HEK293 (cell line): ENCODE measurements at regions not wholly inside any gene's neighbourhood (a gene's known extent, or its start where the extent isn't known, plus 50 kb on each side); places are given as distances from the start of the nearest gene placed in this dataset.

Source experiments
- SP3 ChIP-seq: fragments of 450-650 bp; formaldehyde crosslinking; IDR thresholded peaks from 2 replicates; pipeline ENCODE4 v1.5.1; 2016; ENCODE audit warnings: missing biosample characterization, missing genetic modification characterization
- TCF7L2 ChIP-seq: IDR thresholded peaks from 2 replicates; pipeline ENCODE4 v1.6.1; 2011; ENCODE audit warnings: low read depth, mild to moderate bottlenecking, inconsistent platforms, low read length, moderate library complexity, borderline replicate concordance
- ZBTB48 ChIP-seq: fragments of 450-650 bp; formaldehyde crosslinking; IDR thresholded peaks from 2 replicates; pipeline ENCODE4 v1.5.1; 2016; ENCODE audit warnings: missing biosample characterization, missing genetic modification characterization
- ZBTB8A ChIP-seq: fragments of 450-650 bp; formaldehyde crosslinking; IDR thresholded peaks from 2 replicates; pipeline ENCODE4 v1.5.1; 2016; ENCODE audit warnings: missing biosample characterization, missing genetic modification characterization
- ZNF10 ChIP-seq: fragments of 450-650 bp; formaldehyde crosslinking; IDR thresholded peaks from 2 replicates; pipeline ENCODE4 v1.5.1; 2017; ENCODE audit warnings: missing biosample characterization, missing genetic modification characterization
- ZNF19 ChIP-seq: fragments of 450-650 bp; formaldehyde crosslinking; IDR thresholded peaks from 2 replicates; pipeline ENCODE4; 2016; ENCODE audit warnings: missing biosample characterization, missing genetic modification characterization, low read depth
- ZNF23 ChIP-seq: fragments of 450-650 bp; formaldehyde crosslinking; IDR thresholded peaks from 2 replicates; pipeline ENCODE4 v1.5.1; 2016; ENCODE audit warnings: missing biosample characterization, missing genetic modification characterization, borderline replicate concordance
- ZNF423 ChIP-seq: fragments of 450-650 bp; formaldehyde crosslinking; IDR thresholded peaks from 2 replicates; pipeline ENCODE4 v1.5.1; 2016; ENCODE audit warnings: missing biosample characterization, missing genetic modification characterization
- ZNF561 ChIP-seq: fragments of 450-650 bp; IDR thresholded peaks from 2 replicates; pipeline ENCODE4 v1.5.1; 2018; ENCODE audit warnings: missing biosample characterization, missing genetic modification characterization, borderline replicate concordance
- TF ChIP-seq, protein P1 (sequence below): fragments of 450-650 bp; formaldehyde crosslinking; IDR thresholded peaks from 2 replicates; pipeline ENCODE4 v1.5.1; 2016; ENCODE audit warnings: missing biosample characterization, missing genetic modification characterization
- TF ChIP-seq, protein P2 (sequence below): fragments of 450-650 bp; formaldehyde crosslinking; IDR thresholded peaks from 2 replicates; pipeline ENCODE4 v1.5.1; 2016; ENCODE audit warnings: missing biosample characterization, missing genetic modification characterization

DNA sequence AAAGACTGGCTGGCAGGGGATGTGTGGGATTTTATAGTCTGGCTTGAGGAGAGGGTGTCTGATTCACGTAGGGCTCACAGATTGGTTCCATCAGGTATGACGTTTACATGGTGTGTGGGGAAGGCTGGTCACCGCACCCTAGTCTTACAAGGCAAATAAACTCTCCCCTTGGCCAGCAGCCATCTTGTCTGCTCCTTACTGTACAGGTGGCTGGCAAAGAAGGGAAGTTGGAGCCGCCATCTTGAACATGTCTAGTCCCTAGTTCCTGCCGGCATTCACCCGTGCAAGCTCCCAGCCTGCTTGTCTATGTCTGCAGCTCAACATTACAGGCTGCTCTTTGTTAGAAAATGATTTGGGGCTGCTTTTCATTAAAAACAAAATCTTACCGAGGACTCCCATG, 97.6 kb downstream of the RAMP3 start:
- TF ChIP-seq, protein P1, sequence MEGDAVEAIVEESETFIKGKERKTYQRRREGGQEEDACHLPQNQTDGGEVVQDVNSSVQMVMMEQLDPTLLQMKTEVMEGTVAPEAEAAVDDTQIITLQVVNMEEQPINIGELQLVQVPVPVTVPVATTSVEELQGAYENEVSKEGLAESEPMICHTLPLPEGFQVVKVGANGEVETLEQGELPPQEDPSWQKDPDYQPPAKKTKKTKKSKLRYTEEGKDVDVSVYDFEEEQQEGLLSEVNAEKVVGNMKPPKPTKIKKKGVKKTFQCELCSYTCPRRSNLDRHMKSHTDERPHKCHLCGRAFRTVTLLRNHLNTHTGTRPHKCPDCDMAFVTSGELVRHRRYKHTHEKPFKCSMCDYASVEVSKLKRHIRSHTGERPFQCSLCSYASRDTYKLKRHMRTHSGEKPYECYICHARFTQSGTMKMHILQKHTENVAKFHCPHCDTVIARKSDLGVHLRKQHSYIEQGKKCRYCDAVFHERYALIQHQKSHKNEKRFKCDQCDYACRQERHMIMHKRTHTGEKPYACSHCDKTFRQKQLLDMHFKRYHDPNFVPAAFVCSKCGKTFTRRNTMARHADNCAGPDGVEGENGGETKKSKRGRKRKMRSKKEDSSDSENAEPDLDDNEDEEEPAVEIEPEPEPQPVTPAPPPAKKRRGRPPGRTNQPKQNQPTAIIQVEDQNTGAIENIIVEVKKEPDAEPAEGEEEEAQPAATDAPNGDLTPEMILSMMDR, result no peak
- TF ChIP-seq ZBTB8A (tag by site-specific recombination) (no peak), ZNF10 (tag by site-specific recombination) (no peak), SP3 (tag by site-specific recombination) (no peak), TCF7L2 (no peak), ZNF19 (tag by site-specific recombination) (no peak), ZNF423 (tag by site-specific recombination) (no peak), ZNF23 (tag by site-specific recombination) (no peak), ZNF561 (tag by site-specific recombination) (no peak), ZBTB48 (no peak)
- TF ChIP-seq, protein P2, sequence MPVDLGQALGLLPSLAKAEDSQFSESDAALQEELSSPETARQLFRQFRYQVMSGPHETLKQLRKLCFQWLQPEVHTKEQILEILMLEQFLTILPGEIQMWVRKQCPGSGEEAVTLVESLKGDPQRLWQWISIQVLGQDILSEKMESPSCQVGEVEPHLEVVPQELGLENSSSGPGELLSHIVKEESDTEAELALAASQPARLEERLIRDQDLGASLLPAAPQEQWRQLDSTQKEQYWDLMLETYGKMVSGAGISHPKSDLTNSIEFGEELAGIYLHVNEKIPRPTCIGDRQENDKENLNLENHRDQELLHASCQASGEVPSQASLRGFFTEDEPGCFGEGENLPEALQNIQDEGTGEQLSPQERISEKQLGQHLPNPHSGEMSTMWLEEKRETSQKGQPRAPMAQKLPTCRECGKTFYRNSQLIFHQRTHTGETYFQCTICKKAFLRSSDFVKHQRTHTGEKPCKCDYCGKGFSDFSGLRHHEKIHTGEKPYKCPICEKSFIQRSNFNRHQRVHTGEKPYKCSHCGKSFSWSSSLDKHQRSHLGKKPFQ (tag by site-specific recombination), result no peak
